ENCODE measurements at regions not wholly inside any gene's neighbourhood (a gene's known extent, or its start where the extent isn't known, plus 50 kb on each side); places are given as distances from the start of the nearest gene placed in this dataset.
"Not testable (repeated sequence)": the region's sequence is repeated elsewhere in the genome, so short reads cannot be mapped to it uniquely, and the experiment has no call there.

- H3K9ac ChIP-seq (ENCODE audit: low read length) = no peak overlapping the region
- peaks cover 3% of the 10 kb centered on the region for H3K4me1 ChIP-seq (ENCODE audit: control insufficient read depth, insufficient read depth, low read length)
- H3K27me3 ChIP-seq (ENCODE audit: control insufficient read depth, insufficient read depth, low read length) = peaks cover 18% of the 10 kb centered on the region
- H3K4me3 ChIP-seq (ENCODE audit: low read length) = no peak overlapping the region
- H3K36me3 ChIP-seq (ENCODE audit: control insufficient read depth, insufficient read depth, low read length) = no peaks in the 10 kb centered on the region
- H3K9me3 ChIP-seq (ENCODE audit: control insufficient read depth, low read length) = no peaks in the 10 kb centered on the region
Measured at GRCh38 chr12:65740506-65740872, 83.8 kb upstream of the HMGA2 start.

GRCh38 chr12:65740873-65741600, 83.2 kb upstream of the HMGA2 start:
- Histone ChIP-seq H3K27me3 (ENCODE audit: control insufficient read depth, insufficient read depth, low read length) (peaks cover 18% of the 10 kb centered on the region), H3K9ac (ENCODE audit: low read length) (no peak overlapping the region)

GRCh38 chr12:65741656-65742017, 82.6 kb upstream of the HMGA2 start:
- peaks cover 22% of the 10 kb centered on the region for H3K27me3 ChIP-seq (ENCODE audit: control insufficient read depth, insufficient read depth, low read length)
- H3K4me3 ChIP-seq (ENCODE audit: low read length) = peak overlapping the region; percentile 31
- peaks cover 3% of the 10 kb centered on the region for H3K4me1 ChIP-seq (ENCODE audit: control insufficient read depth, insufficient read depth, low read length)
- H3K9ac ChIP-seq (ENCODE audit: low read length) = peak overlapping the region; percentile 22
- H3K9me3 ChIP-seq (ENCODE audit: control insufficient read depth, low read length) = no peaks in the 10 kb centered on the region
- H3K36me3 ChIP-seq (ENCODE audit: control insufficient read depth, insufficient read depth, low read length) = no peaks in the 10 kb centered on the region

More at GRCh38 chr12:65740873-65741600, 83.2 kb upstream of the HMGA2 start:
- Histone ChIP-seq H3K9me3 (ENCODE audit: control insufficient read depth, low read length) (no peaks in the 10 kb centered on the region), H3K4me1 (ENCODE audit: control insufficient read depth, insufficient read depth, low read length) (peaks cover 3% of the 10 kb centered on the region), H3K4me3 (ENCODE audit: low read length) (no peak overlapping the region), H3K36me3 (ENCODE audit: control insufficient read depth, insufficient read depth, low read length) (no peaks in the 10 kb centered on the region)

GRCh38 chr12:65742018-65743010, 82.0 kb upstream of the HMGA2 start:
- H3K9ac ChIP-seq (ENCODE audit: low read length) = peak overlapping the region; percentile 22
- H3K4me3 ChIP-seq (ENCODE audit: low read length) = peak overlapping the region; percentile 31
- H3K9me3 ChIP-seq (ENCODE audit: control insufficient read depth, low read length) = no peaks in the 10 kb centered on the region
- H3K4me1 ChIP-seq (ENCODE audit: control insufficient read depth, insufficient read depth, low read length) = peaks cover 3% of the 10 kb centered on the region
- H3K36me3 ChIP-seq (ENCODE audit: control insufficient read depth, insufficient read depth, low read length) = no peaks in the 10 kb centered on the region
- H3K27me3 ChIP-seq (ENCODE audit: control insufficient read depth, insufficient read depth, low read length) = peaks cover 22% of the 10 kb centered on the region

GRCh38 chr12:65744236-65744840, 79.9 kb upstream of the HMGA2 start:
- H3K9ac ChIP-seq (ENCODE audit: low read length); H3K36me3 ChIP-seq (ENCODE audit: control insufficient read depth, insufficient read depth, low read length); H3K4me3 ChIP-seq (ENCODE audit: low read length); H3K9me3 ChIP-seq (ENCODE audit: control insufficient read depth, low read length); H3K4me1 ChIP-seq (ENCODE audit: control insufficient read depth, insufficient read depth, low read length): not testable (repeated sequence)
- H3K27me3 ChIP-seq (ENCODE audit: control insufficient read depth, insufficient read depth, low read length) = peaks cover 27% of the 10 kb centered on the region

GRCh38 chr12:65747338-65747737, 76.9 kb upstream of the HMGA2 start:
- Histone ChIP-seq H3K9ac (ENCODE audit: low read length) (no peak overlapping the region), H3K27me3 (ENCODE audit: control insufficient read depth, insufficient read depth, low read length) (peaks cover 18% of the 10 kb centered on the region)

GRCh38 chr12:65748332-65748731, 76.0 kb upstream of the HMGA2 start:
- Histone ChIP-seq H3K9ac (ENCODE audit: low read length) (no peak overlapping the region), H3K36me3 (ENCODE audit: control insufficient read depth, insufficient read depth, low read length) (no peaks in the 10 kb centered on the region), H3K4me3 (ENCODE audit: low read length) (no peak overlapping the region), H3K4me1 (ENCODE audit: control insufficient read depth, insufficient read depth, low read length) (no peaks in the 10 kb centered on the region), H3K9me3 (ENCODE audit: control insufficient read depth, low read length) (no peaks in the 10 kb centered on the region), H3K27me3 (ENCODE audit: control insufficient read depth, insufficient read depth, low read length) (peaks cover 13% of the 10 kb centered on the region)

More at GRCh38 chr12:65747338-65747737, 76.9 kb upstream of the HMGA2 start:
- H3K4me1 ChIP-seq (ENCODE audit: control insufficient read depth, insufficient read depth, low read length) = no peaks in the 10 kb centered on the region
- H3K4me3 ChIP-seq (ENCODE audit: low read length) = no peak overlapping the region
- no peaks in the 10 kb centered on the region for H3K9me3 ChIP-seq (ENCODE audit: control insufficient read depth, low read length)
- H3K36me3 ChIP-seq (ENCODE audit: control insufficient read depth, insufficient read depth, low read length) = no peaks in the 10 kb centered on the region

- Histone ChIP-seq H3K27me3 (ENCODE audit: control insufficient read depth, insufficient read depth, low read length) (peaks cover 11% of the 10 kb centered on the region), H3K4me3 (ENCODE audit: low read length) (no peak overlapping the region), H3K9ac (ENCODE audit: low read length) (no peak overlapping the region), H3K9me3 (ENCODE audit: control insufficient read depth, low read length) (no peaks in the 10 kb centered on the region), H3K36me3 (ENCODE audit: control insufficient read depth, insufficient read depth, low read length) (no peaks in the 10 kb centered on the region), H3K4me1 (ENCODE audit: control insufficient read depth, insufficient read depth, low read length) (no peaks in the 10 kb centered on the region)
Measured at GRCh38 chr12:65754290-65754689, 70.0 kb upstream of the HMGA2 start.

- Histone ChIP-seq H3K9me3 (ENCODE audit: control insufficient read depth, low read length) (no peaks in the 10 kb centered on the region), H3K4me1 (ENCODE audit: control insufficient read depth, insufficient read depth, low read length) (no peaks in the 10 kb centered on the region), H3K4me3 (ENCODE audit: low read length) (no peak overlapping the region), H3K36me3 (ENCODE audit: control insufficient read depth, insufficient read depth, low read length) (no peaks in the 10 kb centered on the region), H3K9ac (ENCODE audit: low read length) (no peak overlapping the region), H3K27me3 (ENCODE audit: control insufficient read depth, insufficient read depth, low read length) (peaks cover 7% of the 10 kb centered on the region)
Measured at GRCh38 chr12:65754744-65755595, 69.3 kb upstream of the HMGA2 start.

GRCh38 chr12:65755596-65755978, 68.7 kb upstream of the HMGA2 start:
- Histone ChIP-seq H3K27me3 (ENCODE audit: control insufficient read depth, insufficient read depth, low read length) (peaks cover 7% of the 10 kb centered on the region), H3K4me3 (ENCODE audit: low read length) (no peak overlapping the region)

GRCh38 chr12:65756267-65756666, 68.0 kb upstream of the HMGA2 start:
- Histone ChIP-seq H3K4me3 (ENCODE audit: low read length) (no peak overlapping the region), H3K9ac (ENCODE audit: low read length) (no peak overlapping the region), H3K9me3 (ENCODE audit: control insufficient read depth, low read length) (no peaks in the 10 kb centered on the region), H3K36me3 (ENCODE audit: control insufficient read depth, insufficient read depth, low read length) (no peaks in the 10 kb centered on the region), H3K27me3 (ENCODE audit: control insufficient read depth, insufficient read depth, low read length) (peaks cover 7% of the 10 kb centered on the region), H3K4me1 (ENCODE audit: control insufficient read depth, insufficient read depth, low read length) (no peaks in the 10 kb centered on the region)

More at GRCh38 chr12:65755596-65755978, 68.7 kb upstream of the HMGA2 start:
- no peaks in the 10 kb centered on the region for H3K4me1 ChIP-seq (ENCODE audit: control insufficient read depth, insufficient read depth, low read length)
- no peaks in the 10 kb centered on the region for H3K36me3 ChIP-seq (ENCODE audit: control insufficient read depth, insufficient read depth, low read length)
- H3K9me3 ChIP-seq (ENCODE audit: control insufficient read depth, low read length) = no peaks in the 10 kb centered on the region
- H3K9ac ChIP-seq (ENCODE audit: low read length) = no peak overlapping the region
